Upper lobe of right lung (tissue), 1 donor: ENCODE measurements at regions not wholly inside any gene's neighbourhood (a gene's known extent, or its start where the extent isn't known, plus 50 kb on each side); places are given as distances from the start of the nearest gene placed in this dataset.

Experiments used
- ATAC-seq: fragments of 200-7000 bp; cut with Tn5 transposase; one replicate; pipeline ENCODE4 v1.9.1; 2020; ENCODE audit warnings: mild to moderate bottlenecking, moderate library complexity
- DNase-seq: peaks from one replicate; pipeline ENCODE4 v3.0.0-alpha.2; 2020
- H3K27ac ChIP-seq: fragments of 200-600 bp; one replicate; pipeline ENCODE4 v1.8.0; 2022
- H3K27me3 ChIP-seq: fragments of 200-600 bp; one replicate; pipeline ENCODE4 v1.8.0; 2022; ENCODE audit warnings: mild to moderate bottlenecking
- H3K36me3 ChIP-seq: fragments of 200-600 bp; one replicate; pipeline ENCODE4 v1.8.0; 2022
- H3K4me1 ChIP-seq: fragments of 200-600 bp; one replicate; pipeline ENCODE4 v1.8.0; 2022
- H3K4me3 ChIP-seq: fragments of 200-600 bp; one replicate; pipeline ENCODE4 v1.8.0; 2022; ENCODE audit warnings: mild to moderate bottlenecking
- H3K9me3 ChIP-seq: fragments of 200-600 bp; one replicate; pipeline ENCODE4 v1.8.0; 2022
- intact Hi-C: fragments of 100-400 bp; cut with DNase I; formaldehyde crosslinking; loops from one replicate; pipeline ENCODE4 v1.11.0; 2022
- TF ChIP-seq, protein P1 (sequence below): fragments of 200-600 bp; IDR thresholded peaks from one replicate; pipeline ENCODE4 v1.8.0; 2022; ENCODE audit warnings: antibody characterized with exemption
- donor health status: DM: no; HTN: yes; CAD: no; lungs with severe emphysema.

DNA sequence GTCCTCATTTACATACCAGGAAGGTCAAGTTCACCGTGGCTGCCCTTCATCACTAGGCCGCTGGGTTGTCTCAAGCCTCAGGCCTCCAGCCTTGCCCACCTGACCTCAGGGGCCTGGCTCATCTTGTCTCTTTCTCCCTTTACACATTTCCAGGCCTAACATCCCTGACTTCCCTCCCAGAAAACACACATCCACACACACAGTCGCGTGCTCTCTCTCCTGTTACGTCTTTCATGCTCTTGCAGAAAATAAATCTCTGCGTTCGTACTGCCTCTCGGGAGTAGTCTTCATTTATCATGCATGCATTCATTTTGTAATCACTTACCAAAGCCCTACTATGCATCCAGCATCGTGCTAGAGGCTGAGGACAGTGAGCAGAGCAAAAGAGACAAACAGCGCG lies 220.0 kb upstream of the PWP1 start:
- no peak for ATAC-seq
- no peaks in the 10 kb centered on the region for H3K4me1 ChIP-seq

DNA sequence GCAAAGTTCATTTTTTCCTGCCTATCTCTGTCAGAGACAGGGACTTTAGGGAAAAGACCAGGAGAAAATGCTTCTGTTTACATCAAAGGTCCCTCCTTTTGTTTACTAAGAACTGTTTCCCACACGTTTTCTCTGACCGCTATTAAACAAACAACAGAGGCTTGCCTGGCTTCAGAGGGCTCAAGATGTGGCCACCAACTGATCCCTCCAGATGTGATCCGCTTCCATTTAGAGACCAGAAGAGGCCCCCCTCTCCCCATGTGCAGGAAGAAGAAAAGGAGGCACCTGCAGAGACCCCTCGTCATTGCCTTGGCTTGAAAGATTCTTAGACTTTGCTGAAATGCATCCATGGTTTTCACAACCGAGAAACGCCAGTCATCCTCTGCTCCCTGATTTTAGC lies 217.9 kb upstream of the PWP1 start:
- no peaks in the 10 kb centered on the region for H3K4me1 ChIP-seq
- ATAC-seq (no peak), DNase-seq (no peak)
- TF ChIP-seq, protein P1, sequence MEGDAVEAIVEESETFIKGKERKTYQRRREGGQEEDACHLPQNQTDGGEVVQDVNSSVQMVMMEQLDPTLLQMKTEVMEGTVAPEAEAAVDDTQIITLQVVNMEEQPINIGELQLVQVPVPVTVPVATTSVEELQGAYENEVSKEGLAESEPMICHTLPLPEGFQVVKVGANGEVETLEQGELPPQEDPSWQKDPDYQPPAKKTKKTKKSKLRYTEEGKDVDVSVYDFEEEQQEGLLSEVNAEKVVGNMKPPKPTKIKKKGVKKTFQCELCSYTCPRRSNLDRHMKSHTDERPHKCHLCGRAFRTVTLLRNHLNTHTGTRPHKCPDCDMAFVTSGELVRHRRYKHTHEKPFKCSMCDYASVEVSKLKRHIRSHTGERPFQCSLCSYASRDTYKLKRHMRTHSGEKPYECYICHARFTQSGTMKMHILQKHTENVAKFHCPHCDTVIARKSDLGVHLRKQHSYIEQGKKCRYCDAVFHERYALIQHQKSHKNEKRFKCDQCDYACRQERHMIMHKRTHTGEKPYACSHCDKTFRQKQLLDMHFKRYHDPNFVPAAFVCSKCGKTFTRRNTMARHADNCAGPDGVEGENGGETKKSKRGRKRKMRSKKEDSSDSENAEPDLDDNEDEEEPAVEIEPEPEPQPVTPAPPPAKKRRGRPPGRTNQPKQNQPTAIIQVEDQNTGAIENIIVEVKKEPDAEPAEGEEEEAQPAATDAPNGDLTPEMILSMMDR: no peak
- intact Hi-C loops: no loop called here
- H3K36me3 ChIP-seq: no peaks in the 10 kb centered on the region
- no peaks in the 10 kb centered on the region for H3K27me3 ChIP-seq
- no peak overlapping the region for H3K27ac ChIP-seq
- H3K9me3 ChIP-seq: no peaks in the 10 kb centered on the region
- no peak overlapping the region for H3K4me3 ChIP-seq

More for the DNA sequence above, 220.0 kb upstream of the PWP1 start:
- TF ChIP-seq, protein P1: no peak
- H3K4me3 ChIP-seq: no peak overlapping the region
- H3K9me3 ChIP-seq: no peaks in the 10 kb centered on the region
- H3K27ac ChIP-seq: no peak overlapping the region
- DNase-seq: no peak
- no peaks in the 10 kb centered on the region for H3K27me3 ChIP-seq
- H3K36me3 ChIP-seq: no peaks in the 10 kb centered on the region
- intact Hi-C loops: no loop called here

DNA sequence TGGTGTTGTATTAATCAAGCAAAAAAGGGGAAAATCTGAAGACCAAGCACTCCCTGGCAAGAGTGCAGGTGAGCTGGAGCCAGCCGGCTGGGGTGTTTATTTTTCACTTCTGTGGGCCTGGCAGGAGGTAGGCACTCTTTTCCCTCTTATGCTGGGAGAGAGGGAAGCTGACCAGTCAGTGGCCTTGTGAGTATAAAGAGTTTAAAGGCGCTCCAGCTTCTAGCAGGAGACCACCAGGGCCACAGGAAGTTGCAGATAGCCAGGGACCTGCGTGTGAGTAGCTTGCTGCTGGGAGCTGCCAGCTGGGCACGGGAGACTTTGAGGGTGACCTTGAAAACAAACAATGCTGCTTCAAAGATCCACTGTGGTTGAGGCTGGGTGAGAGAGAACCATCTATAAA lies 217.4 kb upstream of the PWP1 start:
- TF ChIP-seq, protein P1: no peak
- Histone ChIP-seq H3K4me1 (no peaks in the 10 kb centered on the region), H3K27me3 (no peaks in the 10 kb centered on the region), H3K36me3 (no peaks in the 10 kb centered on the region), H3K4me3 (no peak overlapping the region), H3K9me3 (no peaks in the 10 kb centered on the region), H3K27ac (no peak overlapping the region)
- intact Hi-C loops: no loop called here
- ATAC-seq (peak; percentile 45), DNase-seq (no peak)

- intact Hi-C loops: no loop called here
- no peaks in the 10 kb centered on the region for H3K36me3 ChIP-seq
- H3K4me3 ChIP-seq: no peak overlapping the region
- DNase-seq (no peak), ATAC-seq (no peak)
- TF ChIP-seq, protein P1: no peak
- H3K9me3 ChIP-seq: no peaks in the 10 kb centered on the region
- H3K4me1 ChIP-seq: no peaks in the 10 kb centered on the region
- no peaks in the 10 kb centered on the region for H3K27me3 ChIP-seq
- no peak overlapping the region for H3K27ac ChIP-seq
Observed at GRCh38 chr12:107469011-107469410, 216.6 kb upstream of the PWP1 start.

GRCh38 chr12:107470645-107471044 lies 215.0 kb upstream of the PWP1 start:
- intact Hi-C loops: no loop called here
- Histone ChIP-seq H3K36me3 (no peaks in the 10 kb centered on the region), H3K27ac (no peak overlapping the region), H3K4me1 (no peaks in the 10 kb centered on the region), H3K27me3 (no peaks in the 10 kb centered on the region), H3K4me3 (no peak overlapping the region), H3K9me3 (no peaks in the 10 kb centered on the region)
- TF ChIP-seq, protein P1: no peak
- DNase-seq (no peak), ATAC-seq (no peak)

DNA sequence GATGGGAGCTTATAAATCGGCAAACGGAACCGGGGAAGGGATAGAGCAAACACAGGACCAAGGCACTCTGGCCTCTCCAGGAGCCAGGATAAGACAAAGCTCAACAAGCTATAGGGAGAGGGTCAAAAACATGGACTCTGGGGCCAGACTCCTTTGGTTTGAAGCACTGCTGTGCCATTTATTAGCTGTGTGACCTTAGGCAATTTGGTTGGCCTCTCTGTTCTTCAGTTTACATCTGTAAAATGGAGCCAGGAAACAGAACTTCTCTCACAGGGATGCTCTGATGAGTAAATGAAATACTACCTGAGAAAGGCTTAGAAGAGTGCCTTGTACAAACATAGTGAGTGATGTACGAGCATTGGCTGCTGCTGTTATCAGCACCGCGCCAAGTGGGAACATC lies 213.3 kb upstream of the PWP1 start:
- ATAC-seq: no peak
- Histone ChIP-seq H3K27ac (no peak overlapping the region), H3K27me3 (no peaks in the 10 kb centered on the region), H3K4me1 (no peaks in the 10 kb centered on the region), H3K4me3 (no peak overlapping the region), H3K36me3 (no peaks in the 10 kb centered on the region), H3K9me3 (no peaks in the 10 kb centered on the region)
- TF ChIP-seq, protein P1: no peak
- DNase-seq: no peak
- intact Hi-C loops: no loop called here
